Keratinocyte (primary cell): ENCODE measurements at regions not wholly inside any gene's neighbourhood (a gene's known extent, or its start where the extent isn't known, plus 50 kb on each side); places are given as distances from the start of the nearest gene placed in this dataset.

Source experiments
- CTCF ChIP-seq, 3 experiments: IDR thresholded peaks in 1 of 3; conservative IDR thresholded peaks in 1 of 3; optimal IDR thresholded peaks in 1 of 3; 2 replicates in 2 of 3; 3 replicates in 1 of 3; pipeline versions ENCODE3 to v1.5.1; 2011; ENCODE audit warnings: low read length in 3 of 3, mild to moderate bottlenecking in 3 of 3, moderate library complexity in 2 of 3, control low read depth in 1 of 3, inconsistent platforms in 1 of 3; ENCODE audit not compliant: insufficient read depth in 2 of 3; ENCODE audit errors: extremely low read depth in 1 of 3
- EZH2 ChIP-seq: IDR thresholded peaks from one replicate; pipeline ENCODE4 v1.6.1; 2012; ENCODE audit warnings: inconsistent platforms, mild to moderate bottlenecking, low read length, moderate library complexity

- TF ChIP-seq CTCF (optimal IDR thresholded peaks at IDR 0.05 in 1 of 3, IDR thresholded peaks at IDR 0.05 in 1 of 3, conservative IDR thresholded peaks at IDR 0.05 in 1 of 3; ENCODE audit: extremely low read depth in 1 of 3, insufficient read depth in 2 of 3, low read length in 3 of 3) = no peak
- TF ChIP-seq EZH2 = no peak
Observed at GRCh38 chr1:239164451-239165180, 221.8 kb upstream of the CHRM3 start.
